Testis (tissue), 2 donors: ENCODE measurements at regions not wholly inside any gene's neighbourhood (a gene's known extent, or its start where the extent isn't known, plus 50 kb on each side); places are given as distances from the start of the nearest gene placed in this dataset.

Experiments
- CTCF ChIP-seq, 3 experiments: fragments of 450-650 bp in 2 of 3; fragments of 200-600 bp in 1 of 3; sonication (generic) in 1 of 3; IDR thresholded peaks; one replicate each; pipeline ENCODE4 v1.5.1; 2016 to 2019; ENCODE audit warnings: antibody characterized with exemption in 3 of 3, mild to moderate bottlenecking in 2 of 3, moderate library complexity in 1 of 3
- POLR2A ChIP-seq: fragments of 450-650 bp; IDR thresholded peaks from one replicate; pipeline ENCODE4 v1.6.1; 2017; ENCODE audit warnings: antibody characterized with exemption, mild to moderate bottlenecking, moderate library complexity

DNA sequence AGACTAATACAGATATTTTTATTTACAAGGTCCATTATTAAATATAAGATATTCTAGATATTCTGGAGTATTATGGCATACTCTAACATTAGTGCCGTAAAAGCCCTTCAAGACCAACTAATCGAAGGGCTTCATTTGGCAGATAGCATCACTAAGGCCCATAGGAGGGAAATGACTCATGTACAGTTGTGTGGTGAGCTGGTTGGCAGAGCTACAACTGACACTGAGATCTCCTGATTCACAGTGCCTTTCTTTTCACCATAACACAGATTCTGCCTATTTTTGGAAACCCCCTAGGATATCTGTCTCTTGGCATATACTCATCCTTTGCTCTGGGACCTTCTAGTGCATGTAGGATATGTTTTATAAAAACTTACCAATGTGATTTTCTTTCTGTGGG is 201.7 kb upstream of the AFF2 start:
- TF ChIP-seq CTCF (IDR thresholded peaks at IDR 0.05) (no peak), POLR2A (no peak)
